ENCODE measurements at regions not wholly inside any gene's neighbourhood (a gene's known extent, or its start where the extent isn't known, plus 50 kb on each side); places are given as distances from the start of the nearest gene placed in this dataset.
"Not testable (repeated sequence)": the region's sequence is repeated elsewhere in the genome, so short reads cannot be mapped to it uniquely, and the experiment has no call there.

DNA sequence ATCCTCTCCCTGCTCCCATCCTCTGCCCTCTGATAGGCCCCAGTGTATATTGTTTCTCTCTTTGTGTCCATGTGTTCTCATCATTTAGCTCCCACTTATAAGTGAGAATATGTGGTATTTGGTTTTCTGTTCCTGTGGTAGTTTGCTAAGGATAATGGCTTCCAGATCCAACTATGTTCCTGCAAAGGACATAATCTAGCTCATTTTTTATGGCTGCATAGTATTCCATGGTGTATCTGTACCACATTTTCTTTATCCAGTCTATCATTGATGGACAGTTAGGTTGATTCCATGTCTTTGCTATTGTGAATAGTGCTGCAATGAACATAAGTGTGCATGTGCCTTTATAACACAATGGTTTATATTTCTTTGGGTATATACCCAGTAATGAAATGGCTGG is 57.8 kb upstream of the SMIM30 start:
- H3K9me3 Mint-ChIP-seq; H3K36me3 Mint-ChIP-seq; H3K27ac Mint-ChIP-seq; H3K4me1 Mint-ChIP-seq; H3K4me3 Mint-ChIP-seq; DNase-seq (ENCODE audit: low spot score in 2 of 2); ATAC-seq: not testable (repeated sequence)

DNA sequence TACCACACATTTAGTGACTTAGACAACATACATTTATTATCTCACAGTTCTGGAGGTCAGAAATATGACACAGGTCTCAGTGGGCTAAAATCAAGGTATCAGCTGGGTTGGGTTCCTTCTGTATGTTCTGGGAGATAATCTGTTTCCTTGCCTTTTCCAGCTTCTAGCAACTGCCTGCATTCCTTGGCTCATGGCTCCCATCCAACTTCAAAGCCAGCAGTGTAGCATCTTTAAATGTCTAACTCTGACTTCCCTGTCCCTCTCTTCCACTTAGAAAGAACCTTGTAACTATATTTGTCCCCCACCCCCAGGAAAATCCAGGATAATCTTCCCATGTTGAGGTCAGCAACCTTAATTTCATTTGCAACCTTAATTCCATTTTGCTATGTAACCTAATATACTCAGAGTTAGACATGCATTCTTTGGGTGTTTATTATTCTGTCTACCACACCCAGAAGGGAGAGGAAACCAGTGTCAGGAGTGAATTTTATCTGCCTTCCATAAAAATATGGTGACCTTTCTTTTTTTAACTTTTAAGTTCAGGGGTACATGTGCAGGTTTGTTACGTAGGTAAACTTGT is 57.3 kb upstream of the SMIM30 start:
- Mint-ChIP-seq H3K4me1 (no peaks in the 10 kb centered on the region), H3K4me3 (no peak overlapping the region)
- no peak for ATAC-seq

DNA sequence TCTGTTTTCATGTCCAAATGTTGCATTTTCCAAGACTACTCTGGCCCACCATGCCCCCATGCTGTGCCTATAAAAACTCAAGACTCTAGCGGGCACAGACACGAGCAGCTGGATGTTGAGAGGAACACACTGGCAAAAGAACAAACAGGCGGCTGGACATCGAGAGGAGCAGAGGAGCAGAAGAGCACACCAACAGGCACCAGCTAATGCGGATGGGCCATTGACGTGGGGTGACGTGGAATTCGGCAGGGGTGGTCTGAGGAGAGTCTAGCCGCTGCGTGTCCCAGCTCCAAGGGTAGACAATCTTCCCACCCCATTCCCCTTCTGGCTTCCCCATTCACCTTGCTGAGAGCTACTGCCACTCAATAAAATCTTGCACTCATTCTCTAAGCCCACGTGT is 54.4 kb upstream of the SMIM30 start:
- H3K4me1 Mint-ChIP-seq, result no peaks in the 10 kb centered on the region
- H3K4me3 Mint-ChIP-seq, result no peak overlapping the region
- no peak overlapping the region for H3K27ac Mint-ChIP-seq
- no peaks in the 10 kb centered on the region for H3K36me3 Mint-ChIP-seq
- ATAC-seq (no peak), DNase-seq (ENCODE audit: low spot score in 2 of 2) (no peak)
- H3K9me3 Mint-ChIP-seq, result no peaks in the 10 kb centered on the region

More for the DNA sequence above, 57.3 kb upstream of the SMIM30 start:
- no peak for DNase-seq (ENCODE audit: low spot score in 2 of 2)
- Mint-ChIP-seq H3K36me3 (no peaks in the 10 kb centered on the region), H3K27ac (no peak overlapping the region), H3K9me3 (no peaks in the 10 kb centered on the region)

DNA sequence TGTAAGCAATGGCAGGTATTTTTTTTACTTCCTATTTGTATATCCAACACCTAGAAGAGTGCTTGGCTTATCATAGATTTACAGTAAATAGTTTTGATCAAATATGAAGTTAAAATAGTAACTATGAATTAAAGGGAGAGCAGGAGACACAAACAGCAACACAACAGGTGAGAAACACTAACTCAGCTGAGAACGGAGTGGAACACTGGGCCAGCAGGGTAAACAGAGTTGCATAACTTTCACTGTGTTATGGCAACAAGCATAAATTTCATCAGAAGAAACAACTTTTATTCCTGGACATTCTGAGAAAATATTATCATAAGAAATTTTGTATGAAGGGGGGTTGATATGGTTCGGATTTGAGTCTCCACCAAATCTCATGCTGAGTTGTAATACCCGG is 52.2 kb upstream of the SMIM30 start:
- Mint-ChIP-seq H3K36me3 (no peaks in the 10 kb centered on the region), H3K4me1 (no peaks in the 10 kb centered on the region), H3K27ac (no peak overlapping the region), H3K9me3 (no peaks in the 10 kb centered on the region), H3K4me3 (no peak overlapping the region)
- ATAC-seq (no peak), DNase-seq (ENCODE audit: low spot score in 2 of 2) (no peak)
